ENCODE measurements at regions not wholly inside any gene's neighbourhood (a gene's known extent, or its start where the extent isn't known, plus 50 kb on each side); places are given as distances from the start of the nearest gene placed in this dataset.

DNA sequence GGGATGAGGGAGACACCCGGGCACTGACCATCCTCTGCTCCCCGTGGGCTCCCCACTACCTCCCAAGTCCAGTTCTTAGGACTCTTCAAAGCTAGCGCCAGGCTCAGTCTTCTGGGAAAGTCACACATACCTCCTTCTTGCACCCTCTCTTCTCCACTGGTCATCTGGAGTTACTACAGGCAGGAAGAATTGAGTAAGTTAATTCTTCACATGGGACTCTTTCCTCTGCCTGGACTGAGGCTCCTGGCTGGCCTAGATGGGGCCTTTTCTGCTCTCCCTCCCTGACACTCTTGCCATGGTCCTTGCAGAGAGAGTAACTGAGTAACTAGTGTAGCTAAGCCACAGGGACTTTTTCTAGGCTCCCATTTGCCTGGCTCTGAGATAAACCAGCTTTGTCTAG, 96.5 kb upstream of the CELF4 start:
- no peaks in the 10 kb centered on the region for H3K36me3 ChIP-seq
- H3K4me3 ChIP-seq = no peak overlapping the region
- no peak overlapping the region for H3K9ac ChIP-seq
- H3K27me3 ChIP-seq = no peaks in the 10 kb centered on the region
- no peak overlapping the region for H3K27ac ChIP-seq
- H3K4me1 ChIP-seq = no peaks in the 10 kb centered on the region
- TF ChIP-seq Cebpa-rat (IDR thresholded peaks at IDR 0.05) = no peak
- no peaks in the 10 kb centered on the region for H4K20me1 ChIP-seq
- H3K9me3 ChIP-seq = no peaks in the 10 kb centered on the region
- H3K4me2 ChIP-seq = no peak overlapping the region

DNA sequence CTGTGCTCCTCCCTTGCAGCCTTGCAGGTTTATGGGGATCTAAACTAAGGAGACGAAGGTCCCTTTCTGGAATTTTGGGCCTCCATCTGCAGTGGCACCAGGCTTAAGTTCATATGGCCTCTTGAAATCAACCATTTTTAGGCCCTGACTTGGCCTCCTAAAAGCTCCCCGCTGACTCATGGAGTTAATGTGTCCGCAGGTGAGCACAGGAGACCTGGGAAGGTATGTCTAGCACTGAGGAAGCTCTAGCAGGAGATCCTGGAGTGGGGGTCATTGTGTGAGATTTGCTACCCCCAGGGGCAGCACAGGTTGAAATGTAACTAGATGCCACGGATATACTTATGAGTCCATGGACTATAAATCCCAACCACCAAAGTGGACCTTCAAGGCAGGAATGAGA, 95.9 kb upstream of the CELF4 start:
- Histone ChIP-seq H3K4me1 (no peaks in the 10 kb centered on the region), H3K9me3 (no peaks in the 10 kb centered on the region), H3K27me3 (no peaks in the 10 kb centered on the region), H3K36me3 (no peaks in the 10 kb centered on the region), H4K20me1 (no peaks in the 10 kb centered on the region), H3K27ac (no peak overlapping the region), H3K9ac (no peak overlapping the region), H3K4me3 (no peak overlapping the region), H3K4me2 (no peak overlapping the region)
- no peak for TF ChIP-seq Cebpa-rat (IDR thresholded peaks at IDR 0.05)

DNA sequence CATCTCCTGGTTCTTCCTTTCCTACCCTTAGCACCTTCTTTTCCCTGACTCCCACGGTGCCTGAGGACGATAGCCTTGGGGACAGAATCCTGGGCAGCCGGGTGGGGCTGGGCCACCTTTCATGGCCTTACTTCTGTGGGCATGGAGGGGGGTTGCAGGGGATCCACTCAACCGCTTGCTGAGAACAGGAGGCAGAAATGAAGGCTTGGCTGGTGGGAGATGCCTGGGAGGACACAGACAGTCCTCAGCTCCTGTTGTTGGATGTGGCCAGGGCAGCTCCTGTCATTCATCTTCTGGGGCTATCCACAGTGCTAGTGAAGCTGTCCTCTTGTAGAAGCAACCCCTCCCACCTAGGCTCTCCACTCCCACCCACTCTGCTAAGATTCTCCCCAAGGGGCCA, 95.5 kb upstream of the CELF4 start:
- Histone ChIP-seq H3K4me2 (no peak overlapping the region), H3K9ac (no peak overlapping the region), H3K27ac (no peak overlapping the region), H3K36me3 (no peaks in the 10 kb centered on the region), H3K4me1 (no peaks in the 10 kb centered on the region), H4K20me1 (no peaks in the 10 kb centered on the region), H3K4me3 (no peak overlapping the region), H3K9me3 (no peaks in the 10 kb centered on the region), H3K27me3 (no peaks in the 10 kb centered on the region)
- TF ChIP-seq Cebpa-rat (IDR thresholded peaks at IDR 0.05) = no peak

- Histone ChIP-seq H3K4me2 (no peak overlapping the region), H3K4me3 (no peak overlapping the region), H3K36me3 (no peaks in the 10 kb centered on the region), H3K27me3 (no peaks in the 10 kb centered on the region), H4K20me1 (no peaks in the 10 kb centered on the region), H3K4me1 (no peaks in the 10 kb centered on the region), H3K27ac (no peak overlapping the region), H3K9me3 (no peaks in the 10 kb centered on the region), H3K9ac (no peak overlapping the region)
- no peak for TF ChIP-seq Cebpa-rat (IDR thresholded peaks at IDR 0.05)
These were observed 95.1 kb upstream of the CELF4 start for GRCh38 chr18:37660658-37661057.

GRCh38 chr18:37659906-37660305, 94.3 kb upstream of the CELF4 start:
- H3K9ac ChIP-seq = no peak overlapping the region
- H3K4me3 ChIP-seq = no peak overlapping the region
- H3K4me2 ChIP-seq = no peak overlapping the region
- no peaks in the 10 kb centered on the region for H4K20me1 ChIP-seq
- H3K27ac ChIP-seq = no peak overlapping the region
- no peak for TF ChIP-seq Cebpa-rat (IDR thresholded peaks at IDR 0.05)
- no peaks in the 10 kb centered on the region for H3K9me3 ChIP-seq
- H3K4me1 ChIP-seq = no peaks in the 10 kb centered on the region
- H3K36me3 ChIP-seq = no peaks in the 10 kb centered on the region
- no peaks in the 10 kb centered on the region for H3K27me3 ChIP-seq

DNA sequence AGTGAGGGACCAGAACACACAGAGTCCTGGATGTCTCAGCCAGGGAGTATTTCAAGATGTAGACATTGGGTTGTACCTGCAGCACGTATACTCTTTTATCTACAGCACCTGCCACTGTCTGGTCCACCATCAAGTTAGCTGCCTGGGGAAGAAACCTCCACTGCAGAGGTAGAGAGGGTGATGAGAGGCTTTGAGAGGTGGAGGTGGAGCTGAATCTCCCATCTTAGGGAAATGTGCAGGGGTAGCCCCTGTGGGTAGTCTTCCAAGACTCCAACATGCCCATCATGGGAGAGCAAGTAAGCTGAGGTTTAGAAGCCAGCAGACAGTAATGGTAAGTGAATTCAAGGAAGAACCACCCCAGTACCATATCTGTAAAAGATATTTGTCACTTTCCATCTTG, 93.3 kb upstream of the CELF4 start:
- Histone ChIP-seq H4K20me1 (no peaks in the 10 kb centered on the region), H3K36me3 (no peaks in the 10 kb centered on the region), H3K4me3 (no peak overlapping the region), H3K27me3 (no peaks in the 10 kb centered on the region), H3K4me1 (no peaks in the 10 kb centered on the region), H3K27ac (no peak overlapping the region), H3K9me3 (no peaks in the 10 kb centered on the region), H3K4me2 (no peak overlapping the region), H3K9ac (no peak overlapping the region)
- TF ChIP-seq Cebpa-rat (IDR thresholded peaks at IDR 0.05) = no peak

DNA sequence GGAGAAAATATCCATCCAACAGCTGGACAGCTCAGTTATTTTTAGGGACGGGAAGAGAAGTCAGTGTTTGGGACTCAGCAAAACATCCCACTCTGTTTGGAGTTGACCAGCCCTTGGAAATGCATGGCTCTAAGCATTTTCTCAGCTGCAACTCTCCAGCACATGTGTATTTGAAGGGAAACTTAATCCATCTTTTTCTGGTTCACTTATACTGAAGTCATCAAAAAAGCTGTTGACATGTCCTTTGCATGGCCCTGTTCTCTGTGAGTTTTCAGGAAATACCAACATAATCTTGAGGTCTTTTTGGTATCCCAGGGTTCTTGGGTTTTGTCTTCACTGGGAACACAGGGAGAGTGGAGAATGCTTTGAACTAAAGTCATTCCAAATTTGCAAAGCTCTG, 91.9 kb upstream of the CELF4 start:
- TF ChIP-seq Cebpa-rat (IDR thresholded peaks at IDR 0.05) = no peak
- Histone ChIP-seq H3K27me3 (no peaks in the 10 kb centered on the region), H3K4me3 (no peak overlapping the region), H3K4me1 (no peaks in the 10 kb centered on the region), H3K9ac (no peak overlapping the region), H3K36me3 (no peaks in the 10 kb centered on the region), H3K27ac (no peak overlapping the region), H3K9me3 (no peaks in the 10 kb centered on the region), H4K20me1 (no peaks in the 10 kb centered on the region), H3K4me2 (no peak overlapping the region)

DNA sequence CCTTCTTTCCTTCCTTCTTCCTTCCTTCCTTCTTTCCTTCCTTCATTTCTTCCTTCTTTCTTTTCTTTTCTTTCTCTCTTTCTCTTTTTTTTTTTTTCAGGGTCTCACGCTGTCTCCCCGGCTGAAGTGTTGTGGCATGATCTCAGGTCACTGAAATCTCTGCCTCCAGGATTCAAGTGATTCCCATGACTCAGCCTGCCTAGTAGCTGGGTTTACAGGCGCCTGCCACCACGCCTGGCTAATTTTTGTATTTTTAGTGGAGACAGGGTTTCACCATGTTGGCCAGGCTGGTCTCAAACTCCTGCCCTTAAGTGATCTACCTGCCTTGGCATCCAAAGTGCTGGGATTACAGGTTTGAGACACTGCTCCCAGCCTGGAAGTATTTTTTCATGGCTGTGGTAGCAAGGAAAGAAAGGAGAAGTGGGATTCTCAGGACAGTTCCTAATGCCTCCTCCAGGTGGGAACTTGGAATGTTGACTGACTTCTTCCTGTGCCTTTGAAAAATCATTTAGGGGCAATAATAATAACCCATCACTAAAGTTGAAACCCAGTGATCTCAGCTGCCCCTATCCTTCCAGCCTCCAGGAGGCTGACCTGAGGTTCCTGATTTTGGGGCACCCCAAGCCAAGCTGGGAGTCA, 89.3 kb upstream of the CELF4 start:
- Histone ChIP-seq H3K9ac (no peak overlapping the region), H3K36me3 (no peaks in the 10 kb centered on the region), H3K4me3 (no peak overlapping the region), H4K20me1 (no peaks in the 10 kb centered on the region), H3K4me1 (no peaks in the 10 kb centered on the region), H3K4me2 (no peak overlapping the region), H3K9me3 (no peaks in the 10 kb centered on the region), H3K27me3 (no peaks in the 10 kb centered on the region), H3K27ac (no peak overlapping the region)
- no peak for TF ChIP-seq Cebpa-rat (IDR thresholded peaks at IDR 0.05)

GRCh38 chr18:37654034-37654433, 88.4 kb upstream of the CELF4 start:
- H3K27me3 ChIP-seq = no peaks in the 10 kb centered on the region
- no peak for TF ChIP-seq Cebpa-rat (IDR thresholded peaks at IDR 0.05)
- H3K9me3 ChIP-seq = no peaks in the 10 kb centered on the region
- H3K4me2 ChIP-seq = no peak overlapping the region
- H3K4me3 ChIP-seq = no peak overlapping the region
- H3K9ac ChIP-seq = no peak overlapping the region
- no peaks in the 10 kb centered on the region for H3K36me3 ChIP-seq
- H3K4me1 ChIP-seq = no peaks in the 10 kb centered on the region
- no peak overlapping the region for H3K27ac ChIP-seq
- no peaks in the 10 kb centered on the region for H4K20me1 ChIP-seq

- TF ChIP-seq Cebpa-rat (IDR thresholded peaks at IDR 0.05) = no peak
These were observed 88.0 kb upstream of the CELF4 start for GRCh38 chr18:37653618-37654017.

DNA sequence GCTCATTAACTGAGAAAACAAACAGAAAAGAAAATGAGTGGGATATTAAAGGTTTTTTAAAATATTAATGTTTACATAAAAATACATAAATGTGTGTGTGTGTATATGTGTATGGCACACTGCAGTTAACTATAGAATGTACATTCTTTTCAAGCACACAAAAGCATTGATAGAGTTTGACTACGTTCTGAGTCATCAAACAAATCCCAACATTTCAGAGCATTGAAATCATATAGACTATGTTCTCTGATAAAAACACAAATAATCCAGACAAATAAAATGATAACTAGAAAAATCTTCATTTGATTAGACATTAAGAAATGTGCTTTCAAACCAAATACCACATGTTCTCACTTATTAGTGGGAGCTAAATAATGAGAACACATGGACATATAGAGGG, 84.3 kb upstream of the CELF4 start:
- no peak for TF ChIP-seq Cebpa-rat (IDR thresholded peaks at IDR 0.05)
- no peak overlapping the region for H3K4me2 ChIP-seq
- no peak overlapping the region for H3K27ac ChIP-seq
- H4K20me1 ChIP-seq = no peaks in the 10 kb centered on the region
- peaks cover 4% of the 10 kb centered on the region; the same call in 1 of the 2 replicates for H3K9me3 ChIP-seq
- no peak overlapping the region for H3K9ac ChIP-seq
- H3K36me3 ChIP-seq = no peaks in the 10 kb centered on the region
- H3K4me1 ChIP-seq = no peaks in the 10 kb centered on the region
- H3K27me3 ChIP-seq = no peaks in the 10 kb centered on the region
- no peak overlapping the region for H3K4me3 ChIP-seq

More at GRCh38 chr18:37653618-37654017, 88.0 kb upstream of the CELF4 start:
- no peaks in the 10 kb centered on the region for H3K27me3 ChIP-seq
- H3K9me3 ChIP-seq = no peaks in the 10 kb centered on the region
- no peaks in the 10 kb centered on the region for H4K20me1 ChIP-seq
- no peaks in the 10 kb centered on the region for H3K36me3 ChIP-seq
- H3K4me1 ChIP-seq = no peaks in the 10 kb centered on the region
- H3K4me3 ChIP-seq = no peak overlapping the region
- H3K9ac ChIP-seq = no peak overlapping the region
- no peak overlapping the region for H3K27ac ChIP-seq
- H3K4me2 ChIP-seq = no peak overlapping the region
